Right atrium auricular region (tissue), 2 donors: ENCODE measurements at regions not wholly inside any gene's neighbourhood (a gene's known extent, or its start where the extent isn't known, plus 50 kb on each side); places are given as distances from the start of the nearest gene placed in this dataset.

Source experiments
- DNase-seq: peaks from one replicate; pipeline ENCODE4 v3.0.0-alpha.2; 2019; ENCODE audit warnings: low spot score
- H3K27ac ChIP-seq, 2 donors: fragments of 200-600 bp; sonication (generic); 1 replicate in 1 of 2; 2 replicates in 1 of 2; pipeline ENCODE4 v1.5.1; 2016 to 2019
- H3K27me3 ChIP-seq, 2 donors: fragments of 200-600 bp; sonication (generic); one replicate each; pipeline versions ENCODE4 v1.5.1 to v1.6.0; 2017 to 2019
- H3K36me3 ChIP-seq: fragments of 200-600 bp; sonication (generic); one replicate; pipeline ENCODE4 v1.5.1; 2016
- H3K4me1 ChIP-seq, 2 donors: fragments of 200-600 bp; sonication (generic); one replicate each; pipeline versions ENCODE4 v1.5.1 to v1.6.0; 2017 to 2019
- H3K4me3 ChIP-seq, 2 donors: fragments of 200-600 bp; sonication (generic); 1 replicate in 1 of 2; 2 replicates in 1 of 2; pipeline ENCODE4 v1.5.1; 2017 to 2019; ENCODE audit warnings: mild to moderate bottlenecking in 1 of 2, moderate library complexity in 1 of 2
- H3K9me3 ChIP-seq, 2 donors: fragments of 200-600 bp; sonication (generic); one replicate each; pipeline ENCODE4 v1.5.1; 2019
- TF ChIP-seq, protein P1 (sequence below), 2 donors: fragments of 200-600 bp; sonication (generic); IDR thresholded peaks; one replicate each; pipeline ENCODE4 v1.5.1; 2019; ENCODE audit warnings: antibody characterized with exemption in 2 of 2

DNA sequence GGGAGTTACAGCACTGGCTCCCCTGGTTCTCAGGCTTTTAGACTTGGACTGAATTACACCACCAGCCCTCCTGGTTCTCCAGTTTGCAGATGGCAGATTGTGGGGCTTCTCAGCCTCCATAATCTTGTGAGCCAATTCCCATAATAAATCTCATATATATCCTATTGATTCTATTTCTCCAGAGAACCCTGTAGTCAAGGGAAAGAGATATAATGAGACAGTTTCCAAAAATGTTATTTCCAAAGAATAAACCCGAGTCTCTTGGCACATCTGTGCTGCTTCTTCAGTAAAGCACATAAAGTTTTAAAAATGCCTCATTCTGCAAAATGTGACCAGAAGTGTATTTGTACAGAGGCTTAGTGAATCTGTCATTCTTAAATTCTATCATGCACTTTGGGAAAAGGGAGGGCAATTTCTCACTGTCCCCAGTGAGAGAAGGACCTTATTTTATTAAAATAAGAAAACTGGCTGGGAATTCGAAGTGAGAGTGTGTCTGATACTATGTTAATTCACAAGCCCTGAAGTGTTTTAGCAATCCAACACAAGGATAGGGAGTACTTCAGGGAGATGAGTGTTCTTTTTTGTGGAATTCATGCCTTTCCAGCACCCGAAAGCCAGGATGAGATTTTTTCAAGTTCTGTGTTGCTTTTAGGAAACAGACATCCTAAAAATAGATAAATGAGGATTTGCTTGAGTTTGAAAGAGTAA, 282.4 kb upstream of the CHAC2 start:
- Histone ChIP-seq H3K4me1 (no peaks in the 10 kb centered on the region), H3K27me3 (no peaks in the 10 kb centered on the region), H3K36me3 (no peaks in the 10 kb centered on the region), H3K9me3 (no peaks in the 10 kb centered on the region), H3K4me3 (no peak overlapping the region), H3K27ac (no peak overlapping the region)
- TF ChIP-seq, protein P1, sequence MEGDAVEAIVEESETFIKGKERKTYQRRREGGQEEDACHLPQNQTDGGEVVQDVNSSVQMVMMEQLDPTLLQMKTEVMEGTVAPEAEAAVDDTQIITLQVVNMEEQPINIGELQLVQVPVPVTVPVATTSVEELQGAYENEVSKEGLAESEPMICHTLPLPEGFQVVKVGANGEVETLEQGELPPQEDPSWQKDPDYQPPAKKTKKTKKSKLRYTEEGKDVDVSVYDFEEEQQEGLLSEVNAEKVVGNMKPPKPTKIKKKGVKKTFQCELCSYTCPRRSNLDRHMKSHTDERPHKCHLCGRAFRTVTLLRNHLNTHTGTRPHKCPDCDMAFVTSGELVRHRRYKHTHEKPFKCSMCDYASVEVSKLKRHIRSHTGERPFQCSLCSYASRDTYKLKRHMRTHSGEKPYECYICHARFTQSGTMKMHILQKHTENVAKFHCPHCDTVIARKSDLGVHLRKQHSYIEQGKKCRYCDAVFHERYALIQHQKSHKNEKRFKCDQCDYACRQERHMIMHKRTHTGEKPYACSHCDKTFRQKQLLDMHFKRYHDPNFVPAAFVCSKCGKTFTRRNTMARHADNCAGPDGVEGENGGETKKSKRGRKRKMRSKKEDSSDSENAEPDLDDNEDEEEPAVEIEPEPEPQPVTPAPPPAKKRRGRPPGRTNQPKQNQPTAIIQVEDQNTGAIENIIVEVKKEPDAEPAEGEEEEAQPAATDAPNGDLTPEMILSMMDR (IDR thresholded peaks at IDR 0.05), result no peak
- no peak for DNase-seq

DNA sequence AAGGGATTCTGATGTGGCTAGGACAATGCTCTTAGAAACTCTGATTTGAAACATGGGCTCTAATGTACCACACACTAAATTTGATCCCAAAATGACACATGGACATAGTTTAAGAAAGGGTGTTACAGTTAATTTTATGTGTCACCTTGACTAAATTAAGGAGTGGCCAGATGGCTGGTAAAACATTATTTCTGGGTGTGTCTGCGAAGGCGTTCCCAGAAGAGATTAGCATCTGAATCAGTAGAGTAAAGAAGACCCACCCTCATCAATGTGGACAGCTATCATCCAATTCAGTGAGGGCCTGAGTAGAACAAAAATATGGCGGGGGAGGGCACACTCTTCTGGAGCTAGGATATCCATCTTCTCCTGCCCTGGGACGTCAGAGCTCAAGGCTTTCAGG, 283.1 kb upstream of the CHAC2 start:
- TF ChIP-seq, protein P1 (IDR thresholded peaks at IDR 0.05), result no peak
- Histone ChIP-seq H3K27ac (no peak overlapping the region), H3K4me1 (no peaks in the 10 kb centered on the region)

GRCh38 chr2:53477517-53477916, 290.1 kb upstream of the CHAC2 start:
- DNase-seq, result no peak
- H3K27ac ChIP-seq, result no peak overlapping the region
- H3K27me3 ChIP-seq, result no peaks in the 10 kb centered on the region
- H3K4me1 ChIP-seq, result no peaks in the 10 kb centered on the region
- no peak overlapping the region for H3K4me3 ChIP-seq
- TF ChIP-seq, protein P1 (IDR thresholded peaks at IDR 0.05), result no peak
- H3K36me3 ChIP-seq, result no peaks in the 10 kb centered on the region
- H3K9me3 ChIP-seq, result no peaks in the 10 kb centered on the region

More for the DNA sequence above, 283.1 kb upstream of the CHAC2 start:
- no peaks in the 10 kb centered on the region for H3K36me3 ChIP-seq
- H3K9me3 ChIP-seq, result no peaks in the 10 kb centered on the region
- no peak overlapping the region for H3K4me3 ChIP-seq
- H3K27me3 ChIP-seq, result no peaks in the 10 kb centered on the region
- DNase-seq, result no peak

DNA sequence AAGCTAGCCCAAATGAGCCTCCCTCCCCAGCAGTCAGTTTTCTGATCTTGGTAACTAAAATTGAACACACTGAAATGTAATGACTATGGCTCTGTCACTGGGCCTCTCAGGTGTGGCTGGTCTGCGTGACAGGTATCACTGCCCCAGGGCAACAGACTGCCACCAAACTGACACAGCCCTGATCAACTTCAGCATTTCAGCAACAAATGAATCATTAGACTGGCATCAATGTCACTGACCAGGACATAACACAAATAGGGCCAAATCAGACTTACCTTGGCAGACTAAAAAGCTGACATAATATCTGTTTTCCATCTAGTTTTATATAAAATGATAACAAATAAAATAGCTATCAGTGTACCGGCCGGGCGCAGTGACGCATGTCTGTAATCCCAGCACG, 290.8 kb upstream of the CHAC2 start:
- TF ChIP-seq, protein P1 (IDR thresholded peaks at IDR 0.05), result no peak
- H3K27me3 ChIP-seq, result no peaks in the 10 kb centered on the region
- H3K4me1 ChIP-seq, result no peaks in the 10 kb centered on the region
- no peak overlapping the region for H3K27ac ChIP-seq
- DNase-seq, result no peak
- H3K9me3 ChIP-seq, result no peaks in the 10 kb centered on the region
- H3K4me3 ChIP-seq, result no peak overlapping the region
- no peaks in the 10 kb centered on the region for H3K36me3 ChIP-seq

- no peaks in the 10 kb centered on the region for H3K27me3 ChIP-seq
- no peak overlapping the region for H3K27ac ChIP-seq
- no peaks in the 10 kb centered on the region for H3K9me3 ChIP-seq
- H3K4me3 ChIP-seq, result no peak overlapping the region
- no peak for DNase-seq
- H3K4me1 ChIP-seq, result no peaks in the 10 kb centered on the region
- H3K36me3 ChIP-seq, result no peaks in the 10 kb centered on the region
- TF ChIP-seq, protein P1 (IDR thresholded peaks at IDR 0.05), result no peak
Observed at GRCh38 chr2:53475766-53476165, 291.8 kb upstream of the CHAC2 start.

- Histone ChIP-seq H3K4me1 (no peaks in the 10 kb centered on the region), H3K4me3 (no peak overlapping the region), H3K9me3 (no peaks in the 10 kb centered on the region)
Observed at GRCh38 chr2:53475321-53475720, 292.3 kb upstream of the CHAC2 start.

More at GRCh38 chr2:53475321-53475720, 292.3 kb upstream of the CHAC2 start:
- no peaks in the 10 kb centered on the region for H3K27me3 ChIP-seq
- H3K36me3 ChIP-seq, result no peaks in the 10 kb centered on the region
- TF ChIP-seq, protein P1 (IDR thresholded peaks at IDR 0.05), result no peak
- no peak for DNase-seq
- H3K27ac ChIP-seq, result no peak overlapping the region
